ENCODE measurements at regions not wholly inside any gene's neighbourhood (a gene's known extent, or its start where the extent isn't known, plus 50 kb on each side); places are given as distances from the start of the nearest gene placed in this dataset.

DNA sequence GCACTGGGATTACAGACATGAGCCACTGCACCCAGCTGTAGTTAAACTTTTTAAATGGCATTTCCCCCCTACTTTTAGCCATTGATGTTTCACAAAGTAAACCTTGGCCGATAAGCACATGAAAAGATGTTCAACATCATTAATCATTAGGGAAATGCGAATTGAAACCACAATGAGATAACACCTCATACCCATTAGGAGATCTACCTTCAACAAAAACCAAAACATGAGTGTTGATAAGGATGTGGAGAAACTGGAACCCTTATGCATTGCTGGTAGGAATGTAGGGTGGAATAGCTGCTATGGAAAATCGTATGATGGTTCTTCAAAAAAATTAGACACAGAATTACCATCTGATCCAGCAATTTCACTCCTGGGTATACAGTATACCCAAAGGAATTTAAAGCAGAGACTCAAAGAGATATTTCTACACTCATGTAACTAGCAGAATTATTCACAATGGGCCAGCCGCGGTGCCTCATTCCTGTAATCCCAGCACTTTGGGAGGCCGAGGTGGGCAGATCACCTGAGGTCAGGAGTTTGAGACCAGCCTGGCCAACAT is 286.5 kb upstream of the JARID2 start:
- no peak for DNase-seq (ENCODE audit: low read depth in 1 of 2, low spot score in 1 of 2)
- H3K4me3 ChIP-seq (replicated peaks; ENCODE audit: insufficient read depth, low read length): no peak overlapping the region
- H3K27me3 ChIP-seq (ENCODE audit: insufficient read depth, poor library complexity, severe bottlenecking): no peaks in the 10 kb centered on the region
- TF ChIP-seq, protein P1, sequence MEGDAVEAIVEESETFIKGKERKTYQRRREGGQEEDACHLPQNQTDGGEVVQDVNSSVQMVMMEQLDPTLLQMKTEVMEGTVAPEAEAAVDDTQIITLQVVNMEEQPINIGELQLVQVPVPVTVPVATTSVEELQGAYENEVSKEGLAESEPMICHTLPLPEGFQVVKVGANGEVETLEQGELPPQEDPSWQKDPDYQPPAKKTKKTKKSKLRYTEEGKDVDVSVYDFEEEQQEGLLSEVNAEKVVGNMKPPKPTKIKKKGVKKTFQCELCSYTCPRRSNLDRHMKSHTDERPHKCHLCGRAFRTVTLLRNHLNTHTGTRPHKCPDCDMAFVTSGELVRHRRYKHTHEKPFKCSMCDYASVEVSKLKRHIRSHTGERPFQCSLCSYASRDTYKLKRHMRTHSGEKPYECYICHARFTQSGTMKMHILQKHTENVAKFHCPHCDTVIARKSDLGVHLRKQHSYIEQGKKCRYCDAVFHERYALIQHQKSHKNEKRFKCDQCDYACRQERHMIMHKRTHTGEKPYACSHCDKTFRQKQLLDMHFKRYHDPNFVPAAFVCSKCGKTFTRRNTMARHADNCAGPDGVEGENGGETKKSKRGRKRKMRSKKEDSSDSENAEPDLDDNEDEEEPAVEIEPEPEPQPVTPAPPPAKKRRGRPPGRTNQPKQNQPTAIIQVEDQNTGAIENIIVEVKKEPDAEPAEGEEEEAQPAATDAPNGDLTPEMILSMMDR (IDR thresholded peaks at IDR 0.05; ENCODE audit: insufficient read depth, low read length): no peak
- TF ChIP-seq GABPA (IDR thresholded peaks at IDR 0.05; ENCODE audit: low read depth): no peak
- TF ChIP-seq POLR2AphosphoS5 (IDR thresholded peaks at IDR 0.05; ENCODE audit: low read depth): no peak
- no peak for TF ChIP-seq SPI1 (IDR thresholded peaks at IDR 0.05; ENCODE audit: borderline replicate concordance, low read depth)
- TF ChIP-seq, protein P2, sequence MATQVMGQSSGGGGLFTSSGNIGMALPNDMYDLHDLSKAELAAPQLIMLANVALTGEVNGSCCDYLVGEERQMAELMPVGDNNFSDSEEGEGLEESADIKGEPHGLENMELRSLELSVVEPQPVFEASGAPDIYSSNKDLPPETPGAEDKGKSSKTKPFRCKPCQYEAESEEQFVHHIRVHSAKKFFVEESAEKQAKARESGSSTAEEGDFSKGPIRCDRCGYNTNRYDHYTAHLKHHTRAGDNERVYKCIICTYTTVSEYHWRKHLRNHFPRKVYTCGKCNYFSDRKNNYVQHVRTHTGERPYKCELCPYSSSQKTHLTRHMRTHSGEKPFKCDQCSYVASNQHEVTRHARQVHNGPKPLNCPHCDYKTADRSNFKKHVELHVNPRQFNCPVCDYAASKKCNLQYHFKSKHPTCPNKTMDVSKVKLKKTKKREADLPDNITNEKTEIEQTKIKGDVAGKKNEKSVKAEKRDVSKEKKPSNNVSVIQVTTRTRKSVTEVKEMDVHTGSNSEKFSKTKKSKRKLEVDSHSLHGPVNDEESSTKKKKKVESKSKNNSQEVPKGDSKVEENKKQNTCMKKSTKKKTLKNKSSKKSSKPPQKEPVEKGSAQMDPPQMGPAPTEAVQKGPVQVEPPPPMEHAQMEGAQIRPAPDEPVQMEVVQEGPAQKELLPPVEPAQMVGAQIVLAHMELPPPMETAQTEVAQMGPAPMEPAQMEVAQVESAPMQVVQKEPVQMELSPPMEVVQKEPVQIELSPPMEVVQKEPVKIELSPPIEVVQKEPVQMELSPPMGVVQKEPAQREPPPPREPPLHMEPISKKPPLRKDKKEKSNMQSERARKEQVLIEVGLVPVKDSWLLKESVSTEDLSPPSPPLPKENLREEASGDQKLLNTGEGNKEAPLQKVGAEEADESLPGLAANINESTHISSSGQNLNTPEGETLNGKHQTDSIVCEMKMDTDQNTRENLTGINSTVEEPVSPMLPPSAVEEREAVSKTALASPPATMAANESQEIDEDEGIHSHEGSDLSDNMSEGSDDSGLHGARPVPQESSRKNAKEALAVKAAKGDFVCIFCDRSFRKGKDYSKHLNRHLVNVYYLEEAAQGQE (IDR thresholded peaks at IDR 0.05; ENCODE audit: insufficient replicate concordance, low read depth): no peak
- no peak overlapping the region for H3K27ac ChIP-seq (replicated peaks)

DNA sequence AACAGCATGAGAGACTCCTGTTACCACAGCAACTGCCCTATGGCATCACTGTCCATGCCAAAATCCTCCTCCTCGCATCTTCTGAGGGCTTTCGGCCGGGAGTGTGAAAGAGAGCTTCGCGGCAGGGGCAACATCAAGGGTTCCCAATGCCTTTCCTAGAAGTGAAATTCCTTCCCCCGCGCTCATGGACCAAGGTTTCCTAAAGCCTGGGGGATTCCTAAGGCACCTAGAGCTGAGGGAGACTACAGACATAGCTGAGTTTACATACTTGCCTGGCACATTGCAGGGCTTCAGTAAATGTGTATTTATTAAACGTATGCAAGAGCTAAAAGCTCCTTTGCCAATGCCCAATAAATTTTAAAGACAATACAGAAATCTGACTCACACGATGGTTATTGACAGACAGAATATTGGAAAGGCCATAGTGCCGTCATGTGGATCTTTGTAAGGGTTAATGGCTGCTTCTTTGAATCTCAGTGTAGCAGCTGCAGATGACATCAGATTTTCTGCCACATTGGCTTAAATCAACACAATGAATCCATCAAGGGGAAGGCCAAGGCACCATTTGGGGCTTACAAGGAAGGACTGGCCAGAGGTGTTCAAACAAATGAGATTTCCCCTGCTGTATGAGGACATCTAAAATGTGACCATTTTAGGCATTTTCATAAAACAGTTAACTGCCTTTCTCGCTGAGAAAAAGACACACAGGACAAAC is 281.2 kb upstream of the JARID2 start:
- TF ChIP-seq SPI1 (IDR thresholded peaks at IDR 0.05; ENCODE audit: borderline replicate concordance, low read depth): no peak
- no peak for TF ChIP-seq GABPA (IDR thresholded peaks at IDR 0.05; ENCODE audit: low read depth)
- TF ChIP-seq, protein P1 (IDR thresholded peaks at IDR 0.05; ENCODE audit: insufficient read depth, low read length): no peak
- TF ChIP-seq, protein P2 (IDR thresholded peaks at IDR 0.05; ENCODE audit: insufficient replicate concordance, low read depth): no peak
- no peak for TF ChIP-seq POLR2AphosphoS5 (IDR thresholded peaks at IDR 0.05; ENCODE audit: low read depth)

DNA sequence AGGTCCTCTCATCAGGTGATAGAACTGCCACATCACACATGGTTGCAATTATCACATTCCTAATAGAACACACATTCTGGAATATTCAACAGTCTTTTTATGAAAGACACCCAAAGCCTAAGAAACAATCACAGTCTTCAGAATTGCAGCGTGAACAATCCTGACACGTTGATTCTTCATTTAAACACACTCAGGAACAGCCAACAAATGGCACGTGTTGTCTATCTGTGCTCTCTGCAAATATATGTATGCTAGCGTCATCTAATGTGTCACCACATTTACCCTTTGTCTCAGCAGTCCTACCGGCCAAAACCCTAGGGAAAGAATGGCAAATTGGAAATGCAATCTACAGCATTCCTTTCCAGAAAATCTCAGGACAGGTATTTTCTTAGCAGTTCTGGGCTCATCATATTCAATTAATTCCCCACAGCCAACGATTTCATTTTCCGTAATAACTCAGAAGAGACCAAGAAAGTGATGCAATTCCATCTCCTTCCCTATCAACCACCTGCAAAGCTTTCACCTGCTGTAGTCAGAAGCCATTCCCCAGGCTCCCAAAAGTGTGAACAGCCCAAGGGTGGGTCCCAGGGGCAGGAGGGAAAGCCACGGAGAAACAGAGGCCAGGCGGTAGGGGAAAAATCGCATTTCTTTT is 280.3 kb upstream of the JARID2 start:
- Histone ChIP-seq H3K27ac (replicated peaks) (no peak overlapping the region), H3K27me3 (ENCODE audit: insufficient read depth, poor library complexity, severe bottlenecking) (no peaks in the 10 kb centered on the region), H3K4me3 (replicated peaks; ENCODE audit: insufficient read depth, low read length) (no peak overlapping the region)
- no peak for TF ChIP-seq SPI1 (IDR thresholded peaks at IDR 0.05; ENCODE audit: borderline replicate concordance, low read depth)
- TF ChIP-seq, protein P2 (IDR thresholded peaks at IDR 0.05; ENCODE audit: insufficient replicate concordance, low read depth): no peak
- TF ChIP-seq, protein P1 (IDR thresholded peaks at IDR 0.05; ENCODE audit: insufficient read depth, low read length): no peak
- TF ChIP-seq POLR2AphosphoS5 (IDR thresholded peaks at IDR 0.05; ENCODE audit: low read depth): no peak
- no peak for TF ChIP-seq GABPA (IDR thresholded peaks at IDR 0.05; ENCODE audit: low read depth)
- DNase-seq (ENCODE audit: low read depth in 1 of 2, low spot score in 1 of 2): no peak

More for the DNA sequence above, 281.2 kb upstream of the JARID2 start:
- Histone ChIP-seq H3K4me3 (replicated peaks; ENCODE audit: insufficient read depth, low read length) (no peak overlapping the region), H3K27ac (replicated peaks) (no peak overlapping the region), H3K27me3 (ENCODE audit: insufficient read depth, poor library complexity, severe bottlenecking) (no peaks in the 10 kb centered on the region)
- DNase-seq (ENCODE audit: low read depth in 1 of 2, low spot score in 1 of 2): no peak

All from HL-60 (cell line).